Endothelial cell of umbilical vein (primary cell): ENCODE measurements at regions not wholly inside any gene's neighbourhood (a gene's known extent, or its start where the extent isn't known, plus 50 kb on each side); places are given as distances from the start of the nearest gene placed in this dataset.

Experiments
- MYC ChIP-seq: IDR thresholded peaks from one replicate; pipeline ENCODE4 v1.6.1; 2011; ENCODE audit warnings: mild to moderate bottlenecking, low read depth, low read length
- POLR2A ChIP-seq: IDR thresholded peaks from 2 replicates; pipeline ENCODE4 v1.6.1; 2012; ENCODE audit warnings: low read depth, mild to moderate bottlenecking, control low read depth, low read length
- TF ChIP-seq, protein P1 (sequence below), 2 donors: IDR thresholded peaks; 1 replicate in 1 of 2; 2 replicates in 1 of 2; pipeline ENCODE4 v1.5.1; 2011; ENCODE audit warnings: low read length in 2 of 2, mild to moderate bottlenecking in 2 of 2, moderate library complexity in 2 of 2, control low read depth in 1 of 2, inconsistent platforms in 1 of 2, low read depth in 1 of 2; ENCODE audit not compliant: insufficient read depth in 1 of 2; ENCODE audit errors: extremely low read depth in 1 of 2

DNA sequence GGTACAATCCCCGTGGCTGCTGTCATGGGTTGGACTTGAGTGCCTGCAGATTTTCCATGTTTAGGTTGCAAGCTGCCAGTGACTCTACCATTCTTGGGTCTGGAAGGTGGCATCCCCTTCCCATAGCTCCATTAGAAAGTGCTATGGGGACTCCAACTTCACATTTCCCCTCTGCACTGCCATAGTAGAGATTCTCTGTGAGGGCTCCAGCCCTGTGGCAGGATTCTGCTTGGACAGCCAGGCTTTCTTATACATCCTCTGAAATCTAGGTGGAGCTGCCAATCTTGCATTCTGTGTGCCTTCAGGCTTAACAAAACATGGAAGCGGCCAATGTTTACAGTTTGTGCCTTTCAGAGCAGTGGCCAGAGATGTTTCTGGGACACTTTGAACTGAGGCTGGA lies 636.2 kb downstream of the SLITRK6 start:
- TF ChIP-seq, protein P1, sequence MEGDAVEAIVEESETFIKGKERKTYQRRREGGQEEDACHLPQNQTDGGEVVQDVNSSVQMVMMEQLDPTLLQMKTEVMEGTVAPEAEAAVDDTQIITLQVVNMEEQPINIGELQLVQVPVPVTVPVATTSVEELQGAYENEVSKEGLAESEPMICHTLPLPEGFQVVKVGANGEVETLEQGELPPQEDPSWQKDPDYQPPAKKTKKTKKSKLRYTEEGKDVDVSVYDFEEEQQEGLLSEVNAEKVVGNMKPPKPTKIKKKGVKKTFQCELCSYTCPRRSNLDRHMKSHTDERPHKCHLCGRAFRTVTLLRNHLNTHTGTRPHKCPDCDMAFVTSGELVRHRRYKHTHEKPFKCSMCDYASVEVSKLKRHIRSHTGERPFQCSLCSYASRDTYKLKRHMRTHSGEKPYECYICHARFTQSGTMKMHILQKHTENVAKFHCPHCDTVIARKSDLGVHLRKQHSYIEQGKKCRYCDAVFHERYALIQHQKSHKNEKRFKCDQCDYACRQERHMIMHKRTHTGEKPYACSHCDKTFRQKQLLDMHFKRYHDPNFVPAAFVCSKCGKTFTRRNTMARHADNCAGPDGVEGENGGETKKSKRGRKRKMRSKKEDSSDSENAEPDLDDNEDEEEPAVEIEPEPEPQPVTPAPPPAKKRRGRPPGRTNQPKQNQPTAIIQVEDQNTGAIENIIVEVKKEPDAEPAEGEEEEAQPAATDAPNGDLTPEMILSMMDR (IDR thresholded peaks at IDR 0.05; ENCODE audit: extremely low read depth in 1 of 2, insufficient read depth in 1 of 2, low read depth in 1 of 2, low read length in 2 of 2), result no peak
- TF ChIP-seq POLR2A (no peak), MYC (no peak)
